Keratinocyte (primary cell): ENCODE measurements at regions not wholly inside any gene's neighbourhood (a gene's known extent, or its start where the extent isn't known, plus 50 kb on each side); places are given as distances from the start of the nearest gene placed in this dataset.

Source experiments
- DNase-seq: peaks from one replicate; pipeline ENCODE4 v3.0.0-alpha.2; 2011; ENCODE audit warnings: low read depth, missing footprints, low spot score
- FAIRE-seq: peaks from 2 replicates; lab custom pipeline; 2011; peaks lifted over from hg19 to GRCh38; lab: Jason Lieb, UNC
- H2AFZ ChIP-seq: 2 replicates; pipeline ENCODE4 v1.6.0; 2012; ENCODE audit warnings: low read length, control low read depth, inconsistent platforms; ENCODE audit not compliant: control insufficient read depth
- H3K27ac ChIP-seq: 2 replicates; pipeline ENCODE4 v1.5.1; 2011; ENCODE audit warnings: low read length; ENCODE audit not compliant: control insufficient read depth, insufficient read depth
- H3K27me3 ChIP-seq: 3 replicates; pipeline ENCODE4 v1.6.0; 2011; ENCODE audit warnings: low read length; ENCODE audit not compliant: control insufficient read depth, insufficient read depth; ENCODE audit errors: extremely low read depth
- H3K36me3 ChIP-seq, 2 experiments: 2 replicates in 1 of 2; 3 replicates in 1 of 2; pipeline ENCODE4 v1.5.1; 2011; ENCODE audit warnings: low read length in 2 of 2, mild to moderate bottlenecking in 1 of 2; ENCODE audit not compliant: control insufficient read depth in 2 of 2, insufficient read depth in 2 of 2; ENCODE audit errors: extremely low read depth in 1 of 2
- H3K4me1 ChIP-seq: 3 replicates; pipeline ENCODE4 v1.5.1; 2011; ENCODE audit warnings: low read length; ENCODE audit not compliant: control insufficient read depth, insufficient read depth; ENCODE audit errors: extremely low read depth
- H3K4me2 ChIP-seq: 3 replicates; pipeline ENCODE4 v1.6.0; 2011; ENCODE audit warnings: low read depth, low read length; ENCODE audit not compliant: control insufficient read depth, insufficient read depth; ENCODE audit errors: extremely low read depth
- H3K4me3 ChIP-seq, 3 experiments: fragments of 200-600 bp in 1 of 3; sonication (generic) in 1 of 3; 2 replicates in 2 of 3; 3 replicates in 1 of 3; pipeline ENCODE4 v1.5.1; 2011 to 2016; ENCODE audit warnings: low read length in 3 of 3, mild to moderate bottlenecking in 3 of 3, control low read depth in 2 of 3, inconsistent platforms in 1 of 3, low read depth in 1 of 3, mixed read lengths in 1 of 3, mixed run types in 1 of 3, moderate library complexity in 1 of 3; ENCODE audit not compliant: control insufficient read depth in 2 of 3, insufficient read depth in 2 of 3; ENCODE audit errors: extremely low read depth in 1 of 3
- H3K79me2 ChIP-seq: 2 replicates; pipeline ENCODE4 v1.6.0; 2012; ENCODE audit warnings: low read length; ENCODE audit not compliant: control insufficient read depth, insufficient read depth
- H3K9ac ChIP-seq: 3 replicates; pipeline ENCODE4 v1.6.0; 2011; ENCODE audit warnings: low read length; ENCODE audit not compliant: control insufficient read depth, insufficient read depth; ENCODE audit errors: extremely low read depth
- H3K9me1 ChIP-seq: 3 replicates; pipeline ENCODE4 v1.6.0; 2011; ENCODE audit warnings: low read length; ENCODE audit not compliant: control insufficient read depth, insufficient read depth; ENCODE audit errors: extremely low read depth
- H3K9me3 ChIP-seq: 2 replicates; pipeline ENCODE4 v1.5.1; 2012; ENCODE audit warnings: low read depth, low read length; ENCODE audit not compliant: control insufficient read depth
- H4K20me1 ChIP-seq: 3 replicates; pipeline ENCODE4 v1.6.0; 2011; ENCODE audit warnings: low read length; ENCODE audit not compliant: control insufficient read depth, insufficient read depth; ENCODE audit errors: extremely low read depth
- EZH2 ChIP-seq: IDR thresholded peaks from one replicate; pipeline ENCODE4 v1.6.1; 2012; ENCODE audit warnings: inconsistent platforms, mild to moderate bottlenecking, low read length, moderate library complexity
- dilution Hi-C: fragments of 300-500 bp; cut with MboI; formaldehyde crosslinking; loops from one replicate; pipeline ENCODE4 v1.7.0; 2020; ENCODE audit warnings: low sequenced_read_pairs; ENCODE audit not compliant: extremely low pct_ligation_motif_present
- TF ChIP-seq, protein P1 (sequence below), 3 experiments: IDR thresholded peaks in 1 of 3; conservative IDR thresholded peaks in 1 of 3; optimal IDR thresholded peaks in 1 of 3; 2 replicates in 2 of 3; 3 replicates in 1 of 3; pipeline versions ENCODE3 to v1.5.1; 2011; ENCODE audit warnings: low read length in 3 of 3, mild to moderate bottlenecking in 3 of 3, moderate library complexity in 2 of 3, control low read depth in 1 of 3, inconsistent platforms in 1 of 3; ENCODE audit not compliant: insufficient read depth in 2 of 3; ENCODE audit errors: extremely low read depth in 1 of 3

DNA sequence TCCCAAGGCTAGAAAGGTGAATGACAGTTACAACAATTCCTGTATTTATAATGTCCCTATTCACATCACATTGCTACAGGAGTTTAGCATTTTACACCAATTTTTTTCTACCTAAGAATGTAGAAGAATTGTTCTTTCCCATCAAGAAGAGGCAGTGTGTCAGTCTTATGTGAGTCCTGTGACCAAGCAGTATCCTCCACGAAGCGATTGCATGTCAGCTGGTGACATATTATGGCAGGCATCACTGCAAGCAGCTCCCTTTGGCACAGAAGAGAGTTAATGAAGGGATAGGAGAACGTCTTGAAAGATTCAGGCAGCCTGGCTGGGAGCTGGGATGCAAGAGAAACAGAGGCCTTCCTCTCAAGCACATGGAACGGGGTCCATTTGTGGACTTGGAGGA lies 199.8 kb downstream of the SMC2 start:
- H3K9me3 ChIP-seq, result no peaks in the 10 kb centered on the region
- no peaks in the 10 kb centered on the region for H3K9me1 ChIP-seq
- no peak overlapping the region for H3K4me2 ChIP-seq
- no peak overlapping the region for H2AFZ ChIP-seq
- dilution Hi-C loops, result no loop called here
- no peak overlapping the region for H3K4me3 ChIP-seq
- no peaks in the 10 kb centered on the region for H4K20me1 ChIP-seq
- H3K4me1 ChIP-seq, result no peaks in the 10 kb centered on the region
- TF ChIP-seq, protein P1, sequence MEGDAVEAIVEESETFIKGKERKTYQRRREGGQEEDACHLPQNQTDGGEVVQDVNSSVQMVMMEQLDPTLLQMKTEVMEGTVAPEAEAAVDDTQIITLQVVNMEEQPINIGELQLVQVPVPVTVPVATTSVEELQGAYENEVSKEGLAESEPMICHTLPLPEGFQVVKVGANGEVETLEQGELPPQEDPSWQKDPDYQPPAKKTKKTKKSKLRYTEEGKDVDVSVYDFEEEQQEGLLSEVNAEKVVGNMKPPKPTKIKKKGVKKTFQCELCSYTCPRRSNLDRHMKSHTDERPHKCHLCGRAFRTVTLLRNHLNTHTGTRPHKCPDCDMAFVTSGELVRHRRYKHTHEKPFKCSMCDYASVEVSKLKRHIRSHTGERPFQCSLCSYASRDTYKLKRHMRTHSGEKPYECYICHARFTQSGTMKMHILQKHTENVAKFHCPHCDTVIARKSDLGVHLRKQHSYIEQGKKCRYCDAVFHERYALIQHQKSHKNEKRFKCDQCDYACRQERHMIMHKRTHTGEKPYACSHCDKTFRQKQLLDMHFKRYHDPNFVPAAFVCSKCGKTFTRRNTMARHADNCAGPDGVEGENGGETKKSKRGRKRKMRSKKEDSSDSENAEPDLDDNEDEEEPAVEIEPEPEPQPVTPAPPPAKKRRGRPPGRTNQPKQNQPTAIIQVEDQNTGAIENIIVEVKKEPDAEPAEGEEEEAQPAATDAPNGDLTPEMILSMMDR (optimal IDR thresholded peaks at IDR 0.05 in 1 of 3, IDR thresholded peaks at IDR 0.05 in 1 of 3, conservative IDR thresholded peaks at IDR 0.05 in 1 of 3; ENCODE audit: extremely low read depth in 1 of 3, insufficient read depth in 2 of 3, low read length in 3 of 3), result no peak
- no peak for TF ChIP-seq EZH2
- no peaks in the 10 kb centered on the region for H3K36me3 ChIP-seq
- H3K27ac ChIP-seq, result no peak overlapping the region
- FAIRE-seq, result no peak
- no peak for DNase-seq
- no peak overlapping the region for H3K9ac ChIP-seq
- no peaks in the 10 kb centered on the region for H3K27me3 ChIP-seq
- no peaks in the 10 kb centered on the region for H3K79me2 ChIP-seq

DNA sequence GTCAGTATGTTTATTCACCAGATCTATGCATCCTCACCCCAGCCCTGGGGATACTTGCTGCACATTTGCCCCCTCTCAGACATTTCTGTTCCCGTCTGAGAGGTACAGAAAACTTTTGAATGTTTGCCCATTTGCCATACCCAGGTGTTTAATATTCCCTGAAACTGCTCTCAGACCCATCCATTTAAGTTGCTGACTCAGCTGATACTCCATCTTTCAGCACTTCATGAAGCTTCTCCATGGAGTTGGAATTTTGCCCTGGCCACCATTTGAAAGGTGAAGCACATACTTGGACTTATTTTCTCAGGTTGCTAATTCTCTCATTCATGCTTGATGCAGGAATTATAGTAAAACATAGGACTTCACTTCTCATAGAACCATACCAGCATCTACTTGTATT lies 203.9 kb upstream of the OR13F1 start:
- H3K9me1 ChIP-seq, result no peaks in the 10 kb centered on the region
- H2AFZ ChIP-seq, result no peak overlapping the region
- H3K9ac ChIP-seq, result no peak overlapping the region
- no peaks in the 10 kb centered on the region for H3K36me3 ChIP-seq
- no peak for TF ChIP-seq EZH2
- TF ChIP-seq, protein P1 (optimal IDR thresholded peaks at IDR 0.05 in 1 of 3, IDR thresholded peaks at IDR 0.05 in 1 of 3, conservative IDR thresholded peaks at IDR 0.05 in 1 of 3; ENCODE audit: extremely low read depth in 1 of 3, insufficient read depth in 2 of 3, low read length in 3 of 3), result no peak
- H3K79me2 ChIP-seq, result no peaks in the 10 kb centered on the region
- H3K4me3 ChIP-seq, result no peak overlapping the region
- dilution Hi-C loops, result no loop called here
- no peaks in the 10 kb centered on the region for H3K9me3 ChIP-seq
- no peaks in the 10 kb centered on the region for H3K4me1 ChIP-seq
- H3K27ac ChIP-seq, result no peak overlapping the region
- H4K20me1 ChIP-seq, result no peaks in the 10 kb centered on the region
- FAIRE-seq (no peak), DNase-seq (no peak)
- no peaks in the 10 kb centered on the region for H3K27me3 ChIP-seq
- no peak overlapping the region for H3K4me2 ChIP-seq
